ENCODE measurements at regions not wholly inside any gene's neighbourhood (a gene's known extent, or its start where the extent isn't known, plus 50 kb on each side); places are given as distances from the start of the nearest gene placed in this dataset.

- Histone ChIP-seq H3K4me1 (peaks cover 0 to 3% (median 0%) of the 10 kb centered on the region in 4 donors), H3K36me3 (no peaks in the 10 kb centered on the region), H3K27me3 (peaks cover 0 to 98% of the 10 kb centered on the region in 2 donors), H3K9me3 (no peaks in the 10 kb centered on the region), H3K4me3 (no peak overlapping the region), H3K27ac (no peak overlapping the region)
- whole genome bisulfite sequencing, 2 donors, result 60 to 64% methylated on average over 4 to 7 of the region's 7 CpGs
- TF ChIP-seq CTCF (IDR thresholded peaks at IDR 0.05), result no peak
- no peak for DNase-seq (ENCODE audit: low spot score in 2 of 2)
Measured at GRCh38 chr16:86291491-86291890, 218.8 kb upstream of the FOXF1 start.

GRCh38 chr16:86292171-86292775 lies 218.1 kb upstream of the FOXF1 start:
- peaks cover 0 to under 1% (median 0%) of the 10 kb centered on the region in 4 donors for H3K4me1 ChIP-seq
- no peak overlapping the region for H3K27ac ChIP-seq
- WGBS, 2 donors, result 61% methylated on average over 16 of the region's 16 CpGs
- H3K9me3 ChIP-seq, result no peaks in the 10 kb centered on the region
- no peaks in the 10 kb centered on the region for H3K36me3 ChIP-seq
- no peak for DNase-seq (ENCODE audit: low spot score in 2 of 2)
- no peak for TF ChIP-seq EP300 (IDR thresholded peaks at IDR 0.05)
- no peak for TF ChIP-seq POLR2A (IDR thresholded peaks at IDR 0.05)
- no peak for TF ChIP-seq CTCF (IDR thresholded peaks at IDR 0.05)
- peaks cover 0 to 98% of the 10 kb centered on the region in 2 donors for H3K27me3 ChIP-seq
- H3K4me3 ChIP-seq, result no peak overlapping the region

GRCh38 chr16:86292942-86293341 lies 217.4 kb upstream of the FOXF1 start:
- no peaks in the 10 kb centered on the region for H3K36me3 ChIP-seq
- H3K27ac ChIP-seq, result no peak overlapping the region
- peaks cover 0 to 7% (median 0%) of the 10 kb centered on the region in 4 donors for H3K4me1 ChIP-seq
- no peaks in the 10 kb centered on the region for H3K9me3 ChIP-seq
- DNase-seq (ENCODE audit: low spot score in 2 of 2), result no peak
- no peak overlapping the region for H3K4me3 ChIP-seq
- no peak for TF ChIP-seq POLR2A (IDR thresholded peaks at IDR 0.05)
- no peak for TF ChIP-seq EP300 (IDR thresholded peaks at IDR 0.05)
- no peak for TF ChIP-seq CTCF (IDR thresholded peaks at IDR 0.05)
- H3K27me3 ChIP-seq, result peaks cover 0 to 98% of the 10 kb centered on the region in 2 donors
- 71 to 76% methylated on average over 8 of the region's 8 CpGs for WGBS, 2 donors

- Histone ChIP-seq H3K36me3 (no peaks in the 10 kb centered on the region), H3K9me3 (no peaks in the 10 kb centered on the region), H3K4me1 (peaks cover 0 to 14% (median 0%) of the 10 kb centered on the region in 4 donors), H3K4me3 (no peak overlapping the region), H3K27ac (no peak overlapping the region), H3K27me3 (peaks cover 0 to 98% of the 10 kb centered on the region in 2 donors)
- DNase-seq (ENCODE audit: low spot score in 2 of 2), result no peak
- WGBS, 2 donors, result 59 to 70% methylated on average over 16 of the region's 16 CpGs
- TF ChIP-seq CTCF (IDR thresholded peaks at IDR 0.05), result no peak
- no peak for TF ChIP-seq EP300 (IDR thresholded peaks at IDR 0.05)
- TF ChIP-seq POLR2A (IDR thresholded peaks at IDR 0.05), result no peak
Measured at GRCh38 chr16:86293906-86294305, 216.4 kb upstream of the FOXF1 start.

GRCh38 chr16:86294535-86295196 lies 215.7 kb upstream of the FOXF1 start:
- no peak overlapping the region for H3K27ac ChIP-seq
- TF ChIP-seq EP300 (IDR thresholded peaks at IDR 0.05), result no peak
- no peak for TF ChIP-seq POLR2A (IDR thresholded peaks at IDR 0.05)
- TF ChIP-seq CTCF (IDR thresholded peaks at IDR 0.05), result no peak
- no peak overlapping the region for H3K4me3 ChIP-seq
- 45 to 58% methylated on average over 16 of the region's 16 CpGs for WGBS, 2 donors
- peaks cover 0 to 98% of the 10 kb centered on the region in 2 donors for H3K27me3 ChIP-seq
- H3K9me3 ChIP-seq, result no peaks in the 10 kb centered on the region
- H3K36me3 ChIP-seq, result no peaks in the 10 kb centered on the region
- DNase-seq (ENCODE audit: low spot score in 2 of 2), result no peak
- H3K4me1 ChIP-seq, result peaks cover 0 to 14% (median 0%) of the 10 kb centered on the region in 4 donors

All from tibial nerve (tissue), 4 donors.